Mesendoderm (in vitro differentiated cells): ENCODE measurements at regions not wholly inside any gene's neighbourhood (a gene's known extent, or its start where the extent isn't known, plus 50 kb on each side); places are given as distances from the start of the nearest gene placed in this dataset.

Experiments
- DNase-seq: peaks from one replicate; pipeline ENCODE4 v3.0.0; 2013
- H2AK5ac ChIP-seq: 2 replicates; pipeline ENCODE4 v1.6.1; 2013; ENCODE audit warnings: low read length, inconsistent platforms
- H2BK120ac ChIP-seq: 2 replicates; pipeline ENCODE4 v1.6.1; 2013; ENCODE audit warnings: low read depth, mild to moderate bottlenecking, low read length, moderate library complexity, mixed read lengths
- H2BK15ac ChIP-seq: replicated peaks from 2 replicates; pipeline ENCODE4 v1.6.1; 2013; ENCODE audit warnings: low read depth, mild to moderate bottlenecking, moderate library complexity
- H2BK5ac ChIP-seq: 2 replicates; pipeline ENCODE4 v1.6.1; 2013; ENCODE audit warnings: low read length, inconsistent platforms
- H3K18ac ChIP-seq: 2 replicates; pipeline ENCODE4 v1.6.1; 2013; ENCODE audit warnings: mild to moderate bottlenecking, low read length, mixed read lengths
- H3K23ac ChIP-seq: one replicate; pipeline ENCODE4 v1.6.1; 2013; ENCODE audit warnings: low read length
- H3K27ac ChIP-seq: 2 replicates; pipeline ENCODE4 v1.5.1; 2013; ENCODE audit warnings: low read depth, mild to moderate bottlenecking, inconsistent platforms, low read length, moderate library complexity
- H3K27me3 ChIP-seq: 2 replicates; pipeline ENCODE4 v1.6.1; 2013; ENCODE audit warnings: low read length, control low read depth, mild to moderate bottlenecking, inconsistent platforms; ENCODE audit not compliant: insufficient read depth, poor library complexity
- H3K36me3 ChIP-seq: 2 replicates; pipeline ENCODE4 v1.6.1; 2013; ENCODE audit warnings: low read length, inconsistent platforms; ENCODE audit not compliant: control insufficient read depth, insufficient read depth
- H3K4ac ChIP-seq: one replicate; pipeline ENCODE4 v1.6.1; 2013; ENCODE audit warnings: low read depth, mild to moderate bottlenecking, low read length, moderate library complexity
- H3K4me1 ChIP-seq: 2 replicates; pipeline ENCODE4 v1.6.1; 2013; ENCODE audit warnings: low read depth, low read length, inconsistent platforms; ENCODE audit not compliant: control insufficient read depth
- H3K4me2 ChIP-seq: 2 replicates; pipeline ENCODE4 v1.6.1; 2013; ENCODE audit warnings: low read length
- H3K4me3 ChIP-seq: 2 replicates; pipeline ENCODE4 v1.5.1; 2013; ENCODE audit warnings: mild to moderate bottlenecking, low read length
- H3K56ac ChIP-seq: one replicate; pipeline ENCODE4 v1.6.1; 2013; ENCODE audit warnings: low read length
- H3K79me1 ChIP-seq: 2 replicates; pipeline ENCODE4 v1.6.1; 2013; ENCODE audit warnings: low read length, inconsistent platforms
- H3K79me2 ChIP-seq: 2 replicates; pipeline ENCODE4 v1.6.1; 2013; ENCODE audit warnings: mild to moderate bottlenecking, low read length; ENCODE audit not compliant: control insufficient read depth, insufficient read depth
- H3K9ac ChIP-seq: 2 replicates; pipeline ENCODE4 v1.6.1; 2013; ENCODE audit warnings: low read length, inconsistent platforms
- H4K5ac ChIP-seq: one replicate; pipeline ENCODE4 v1.6.1; 2013; ENCODE audit warnings: low read length
- H4K8ac ChIP-seq: one replicate; pipeline ENCODE4 v1.6.1; 2013; ENCODE audit warnings: low read depth, mild to moderate bottlenecking, control low read depth, low read length, moderate library complexity
- WGBS: extraction: QIAGEN DNeasy Blood & Tissue Kit; methylation state at CpG from one replicate; pipeline ENCODE4 v1.1.7; 2013; ENCODE audit warnings: low lambda C conversion rate, missing lambda C conversion rate; ENCODE audit not compliant: insufficient coverage; ENCODE audit errors: extremely low coverage; 5-methylcytosine and 5-hydroxymethylcytosine counted together

- H3K9ac ChIP-seq: no peak overlapping the region
- no peak overlapping the region for H2BK120ac ChIP-seq
- no peak overlapping the region for H4K5ac ChIP-seq
- H3K56ac ChIP-seq: no peak overlapping the region
- H2BK5ac ChIP-seq: no peak overlapping the region
- H3K23ac ChIP-seq: no peak overlapping the region
- no peak overlapping the region for H2AK5ac ChIP-seq
- H3K4me1 ChIP-seq: no peaks in the 10 kb centered on the region
- H3K4me2 ChIP-seq: no peak overlapping the region
- WGBS: no CpG with 5 or more reads among the region's 4 CpGs
- no peak overlapping the region for H3K18ac ChIP-seq
- H3K36me3 ChIP-seq: no peaks in the 10 kb centered on the region
- H3K27ac ChIP-seq: no peak overlapping the region
- no peaks in the 10 kb centered on the region for H3K79me2 ChIP-seq
- no peaks in the 10 kb centered on the region for H3K79me1 ChIP-seq
- no peaks in the 10 kb centered on the region for H3K27me3 ChIP-seq
- H2BK15ac ChIP-seq: no peak overlapping the region
- no peak overlapping the region for H4K8ac ChIP-seq
- H3K4ac ChIP-seq: no peak overlapping the region
- H3K4me3 ChIP-seq: no peak overlapping the region
- DNase-seq: peak; percentile 3
These were observed 333.3 kb upstream of the KYNU start for GRCh38 chr2:142544173-142544572.

GRCh38 chr2:142542431-142542910 is 335.0 kb upstream of the KYNU start:
- no peak overlapping the region for H2AK5ac ChIP-seq
- H3K36me3 ChIP-seq: no peaks in the 10 kb centered on the region
- DNase-seq: no peak
- no peak overlapping the region for H3K23ac ChIP-seq
- H3K27me3 ChIP-seq: no peaks in the 10 kb centered on the region
- H3K9ac ChIP-seq: no peak overlapping the region
- no peaks in the 10 kb centered on the region for H3K4me1 ChIP-seq
- no peak overlapping the region for H2BK15ac ChIP-seq
- WGBS: no CpG with 5 or more reads among the region's 1 CpG
- no peaks in the 10 kb centered on the region for H3K79me1 ChIP-seq
- no peak overlapping the region for H2BK120ac ChIP-seq
- H3K56ac ChIP-seq: no peak overlapping the region
- no peak overlapping the region for H2BK5ac ChIP-seq
- no peak overlapping the region for H4K5ac ChIP-seq
- no peak overlapping the region for H3K4ac ChIP-seq
- H4K8ac ChIP-seq: no peak overlapping the region
- H3K4me3 ChIP-seq: no peak overlapping the region
- H3K4me2 ChIP-seq: no peak overlapping the region
- no peak overlapping the region for H3K27ac ChIP-seq
- H3K18ac ChIP-seq: no peak overlapping the region
- no peaks in the 10 kb centered on the region for H3K79me2 ChIP-seq

DNA sequence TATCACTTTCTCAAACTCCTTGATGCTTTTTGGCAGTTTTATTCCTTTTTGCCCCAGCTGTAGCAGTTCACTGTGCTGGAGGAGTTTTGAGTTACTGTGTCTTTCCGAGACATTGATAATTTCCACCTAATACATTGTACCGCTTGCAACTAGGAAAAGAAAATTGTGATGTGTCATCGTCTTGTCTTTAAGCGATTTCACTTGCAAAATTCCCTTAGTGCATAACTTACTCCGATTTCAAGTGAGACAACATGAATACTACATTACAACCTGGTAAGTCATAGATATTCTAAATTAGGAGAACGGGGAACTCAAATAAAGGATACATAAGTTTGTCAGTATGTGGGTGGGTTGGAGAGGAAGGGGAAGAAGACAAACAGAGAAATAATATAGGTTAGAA is 340.5 kb upstream of the KYNU start:
- Histone ChIP-seq H3K36me3 (no peaks in the 10 kb centered on the region), H3K9ac (no peak overlapping the region), H3K79me1 (no peaks in the 10 kb centered on the region), H4K5ac (no peak overlapping the region), H4K8ac (no peak overlapping the region), H2AK5ac (no peak overlapping the region), H3K4me1 (no peaks in the 10 kb centered on the region), H3K56ac (no peak overlapping the region), H2BK120ac (no peak overlapping the region), H3K27ac (no peak overlapping the region), H3K4me3 (no peak overlapping the region), H3K23ac (no peak overlapping the region), H3K18ac (no peak overlapping the region), H2BK5ac (no peak overlapping the region), H3K4me2 (no peak overlapping the region), H2BK15ac (no peak overlapping the region), H3K79me2 (no peaks in the 10 kb centered on the region), H3K4ac (no peak overlapping the region), H3K27me3 (no peaks in the 10 kb centered on the region)
- no peak for DNase-seq
- WGBS: no CpG with 5 or more reads among the region's 6 CpGs

DNA sequence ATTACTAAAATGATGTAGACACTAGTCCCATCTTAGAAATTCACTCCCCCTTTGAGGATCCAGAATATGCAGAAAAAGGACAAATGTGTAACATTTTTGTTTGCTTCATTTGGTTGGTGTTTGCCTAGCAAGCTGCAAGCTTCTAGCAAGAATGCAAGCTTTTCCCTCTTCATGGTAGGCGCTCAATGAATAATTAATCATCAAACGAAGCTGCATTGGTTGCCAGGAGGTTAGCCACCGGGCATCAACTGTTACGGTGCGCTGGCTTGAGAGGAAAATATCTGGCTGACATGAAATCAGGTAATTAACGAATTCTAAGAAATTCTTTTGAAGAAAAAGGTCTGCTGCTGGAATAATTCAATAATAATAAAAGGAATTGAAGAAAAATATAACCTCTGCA is 341.0 kb upstream of the KYNU start:
- no peak overlapping the region for H3K27ac ChIP-seq
- H3K36me3 ChIP-seq: no peaks in the 10 kb centered on the region
- H4K5ac ChIP-seq: no peak overlapping the region
- H3K18ac ChIP-seq: no peak overlapping the region
- no peaks in the 10 kb centered on the region for H3K79me2 ChIP-seq
- no peak overlapping the region for H2BK120ac ChIP-seq
- no peak overlapping the region for H3K4me3 ChIP-seq
- no peak overlapping the region for H3K4ac ChIP-seq
- H3K9ac ChIP-seq: no peak overlapping the region
- H3K23ac ChIP-seq: no peak overlapping the region
- no CpG with 5 or more reads among the region's 6 CpGs for WGBS
- H3K79me1 ChIP-seq: no peaks in the 10 kb centered on the region
- no peaks in the 10 kb centered on the region for H3K4me1 ChIP-seq
- no peaks in the 10 kb centered on the region for H3K27me3 ChIP-seq
- no peak overlapping the region for H4K8ac ChIP-seq
- no peak overlapping the region for H2BK15ac ChIP-seq
- no peak overlapping the region for H2AK5ac ChIP-seq
- no peak for DNase-seq
- no peak overlapping the region for H3K56ac ChIP-seq
- H3K4me2 ChIP-seq: no peak overlapping the region
- H2BK5ac ChIP-seq: no peak overlapping the region

DNA sequence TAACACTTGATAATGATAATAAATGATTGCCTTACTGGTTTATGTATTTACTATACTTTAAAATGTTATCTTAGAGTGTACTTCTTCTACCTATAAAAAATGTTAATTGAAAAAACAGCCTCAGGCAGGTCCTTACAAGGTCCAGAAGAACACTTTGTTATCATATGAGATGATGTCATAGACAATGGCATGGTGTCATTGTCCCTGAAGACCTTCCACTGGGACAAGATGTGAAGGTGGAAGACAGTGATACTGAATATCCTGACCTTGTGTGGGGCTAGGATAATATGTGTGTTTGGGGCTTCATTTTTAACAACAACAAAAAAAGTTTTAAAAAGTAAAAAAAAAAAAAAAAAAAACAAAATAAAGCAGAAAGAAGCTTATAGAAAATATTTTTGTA is 342.2 kb upstream of the KYNU start:
- Histone ChIP-seq H3K36me3 (no peaks in the 10 kb centered on the region), H2BK120ac (no peak overlapping the region), H2BK15ac (no peak overlapping the region), H3K9ac (no peak overlapping the region), H2AK5ac (no peak overlapping the region), H3K4me1 (no peaks in the 10 kb centered on the region), H3K18ac (no peak overlapping the region), H3K4me3 (no peak overlapping the region), H3K79me2 (no peaks in the 10 kb centered on the region), H2BK5ac (no peak overlapping the region), H3K4ac (no peak overlapping the region), H3K79me1 (no peaks in the 10 kb centered on the region), H3K27me3 (no peaks in the 10 kb centered on the region), H3K27ac (no peak overlapping the region), H4K5ac (no peak overlapping the region), H3K56ac (no peak overlapping the region), H3K23ac (no peak overlapping the region), H4K8ac (no peak overlapping the region), H3K4me2 (no peak overlapping the region)
- no peak for DNase-seq

DNA sequence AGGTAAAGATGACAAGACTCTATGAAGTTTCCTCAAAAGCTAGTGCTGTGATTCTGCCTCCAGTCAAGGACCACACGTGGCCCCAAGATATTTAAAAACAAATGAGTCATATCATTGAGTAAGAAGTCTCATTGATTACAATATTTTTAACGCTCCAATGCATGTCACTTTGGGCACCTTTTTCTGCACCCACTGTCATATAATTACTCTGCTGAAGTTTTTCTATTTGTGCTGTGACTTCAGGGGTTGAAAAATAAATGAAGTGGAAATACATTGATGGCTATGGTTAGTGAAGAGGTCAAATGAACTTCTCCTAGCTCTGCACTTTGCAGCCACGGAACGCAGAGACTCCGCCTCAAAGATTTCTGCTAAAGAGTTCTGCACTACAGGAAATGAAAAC is 344.3 kb upstream of the KYNU start:
- no peak overlapping the region for H3K4me2 ChIP-seq
- no peak overlapping the region for H2BK5ac ChIP-seq
- no peaks in the 10 kb centered on the region for H3K79me2 ChIP-seq
- H3K79me1 ChIP-seq: no peaks in the 10 kb centered on the region
- no peak overlapping the region for H3K27ac ChIP-seq
- no peak overlapping the region for H4K5ac ChIP-seq
- no peak overlapping the region for H2BK15ac ChIP-seq
- H3K27me3 ChIP-seq: no peaks in the 10 kb centered on the region
- no peak for DNase-seq
- H3K23ac ChIP-seq: no peak overlapping the region
- WGBS: no CpG with 5 or more reads among the region's 5 CpGs
- H2BK120ac ChIP-seq: no peak overlapping the region
- no peak overlapping the region for H3K4me3 ChIP-seq
- H4K8ac ChIP-seq: no peak overlapping the region
- no peak overlapping the region for H2AK5ac ChIP-seq
- no peak overlapping the region for H3K9ac ChIP-seq
- H3K56ac ChIP-seq: no peak overlapping the region
- H3K4ac ChIP-seq: no peak overlapping the region
- no peaks in the 10 kb centered on the region for H3K36me3 ChIP-seq
- H3K4me1 ChIP-seq: no peaks in the 10 kb centered on the region
- no peak overlapping the region for H3K18ac ChIP-seq
